MM.1S (cell line): ENCODE measurements at regions not wholly inside any gene's neighbourhood (a gene's known extent, or its start where the extent isn't known, plus 50 kb on each side); places are given as distances from the start of the nearest gene placed in this dataset.

Experiments used
- DNase-seq: peaks from one replicate; pipeline ENCODE4 v3.0.0-alpha.2; 2015
- H2AFZ ChIP-seq: fragments of 300-600 bp; sonication (generic); 2 replicates; pipeline ENCODE4 v1.6.0; 2016; ENCODE audit warnings: antibody characterized with exemption, low read length
- H3F3A ChIP-seq: fragments of 300-600 bp; sonication (generic); 2 replicates; pipeline ENCODE4 v1.6.1; 2016; ENCODE audit warnings: mild to moderate bottlenecking, antibody characterized with exemption, low read length, moderate library complexity, mixed read lengths; ENCODE audit not compliant: insufficient read depth
- H3K27ac ChIP-seq: fragments of 300-600 bp; sonication (generic); 2 replicates; pipeline ENCODE4 v1.5.1; 2016; ENCODE audit warnings: mild to moderate bottlenecking, low read length
- H3K27me3 ChIP-seq: fragments of 300-600 bp; sonication (generic); replicated peaks from 2 replicates; pipeline ENCODE4 v1.6.0; 2016; ENCODE audit warnings: low read length; ENCODE audit not compliant: insufficient read depth
- H3K36me3 ChIP-seq: fragments of 300-600 bp; sonication (generic); replicated peaks from 2 replicates; pipeline ENCODE4 v1.6.1; 2016; ENCODE audit warnings: mild to moderate bottlenecking, low read length, mixed read lengths; ENCODE audit not compliant: insufficient read depth
- H3K4me1 ChIP-seq: fragments of 300-600 bp; sonication (generic); 2 replicates; pipeline ENCODE4 v1.6.1; 2016; ENCODE audit warnings: low read length, mixed read lengths
- H3K4me2 ChIP-seq: fragments of 300-600 bp; sonication (generic); 2 replicates; pipeline ENCODE4 v1.6.0; 2016; ENCODE audit warnings: low read depth, low read length
- H3K4me3 ChIP-seq: fragments of 300-600 bp; sonication (generic); 2 replicates; pipeline ENCODE4 v1.5.1; 2016; ENCODE audit warnings: low read length, mixed read lengths
- H3K79me2 ChIP-seq: fragments of 300-600 bp; sonication (generic); 2 replicates; pipeline ENCODE4 v1.6.1; 2016; ENCODE audit warnings: mixed run types, low read length, mixed read lengths
- H3K9ac ChIP-seq: fragments of 300-600 bp; sonication (generic); 2 replicates; pipeline ENCODE4 v1.6.1; 2016; ENCODE audit warnings: low read length, mixed read lengths
- H3K9me2 ChIP-seq: fragments of 300-600 bp; sonication (generic); replicated peaks from 2 replicates; pipeline ENCODE4 v1.6.1; 2016; ENCODE audit warnings: mild to moderate bottlenecking, low read length, mixed read lengths; ENCODE audit not compliant: insufficient read depth
- H3K9me3 ChIP-seq: fragments of 300-600 bp; sonication (generic); replicated peaks from 2 replicates; pipeline ENCODE4 v1.6.1; 2016; ENCODE audit warnings: mild to moderate bottlenecking, low read length, mixed read lengths; ENCODE audit not compliant: insufficient read depth
- H4K20me1 ChIP-seq: fragments of 300-600 bp; sonication (generic); 2 replicates; pipeline ENCODE4 v1.6.1; 2016; ENCODE audit warnings: mild to moderate bottlenecking, low read length, moderate library complexity, mixed read lengths; ENCODE audit not compliant: insufficient read depth
- CTCF ChIP-seq: fragments of 300-600 bp; sonication (generic); IDR thresholded peaks from 2 replicates; pipeline ENCODE4 v1.5.1; 2016; ENCODE audit warnings: antibody characterized with exemption, low read length, mixed read lengths
- EZH2 ChIP-seq: fragments of 300-600 bp; sonication (generic); optimal IDR thresholded peaks from 2 replicates; pipeline ENCODE3; 2017; ENCODE audit warnings: low read depth, mild to moderate bottlenecking, antibody characterized with exemption, low read length, mixed read lengths
- EZH2phosphoT487 ChIP-seq: fragments of 300-600 bp; sonication (generic); IDR thresholded peaks from 2 replicates; pipeline ENCODE4 v1.6.1; 2018; ENCODE audit warnings: antibody characterized with exemption, low read length

GRCh38 chr11:119901657-119902577 is 172.9 kb upstream of the NECTIN1 start:
- Histone ChIP-seq H3K9me2 (no peaks in the 10 kb centered on the region), H3K27ac (no peak overlapping the region), H3K9me3 (no peaks in the 10 kb centered on the region), H3F3A (no peaks in the 10 kb centered on the region), H3K27me3 (peaks cover 6% of the 10 kb centered on the region; the same call in 1 of the 2 replicates), H3K79me2 (no peaks in the 10 kb centered on the region), H2AFZ (no peak overlapping the region), H3K36me3 (no peaks in the 10 kb centered on the region), H3K4me2 (no peak overlapping the region), H4K20me1 (no peaks in the 10 kb centered on the region), H3K4me1 (peaks cover 3% of the 10 kb centered on the region; the same call in 1 of the 2 replicates), H3K4me3 (no peak overlapping the region), H3K9ac (no peak overlapping the region)
- DNase-seq = no peak
- TF ChIP-seq EZH2phosphoT487 (no peak), EZH2 (no peak), CTCF (no peak)

- H3K27ac ChIP-seq = no peak overlapping the region
Observed at GRCh38 chr11:119899997-119900396, 171.0 kb upstream of the NECTIN1 start.

GRCh38 chr11:119897576-119897975 is 168.6 kb upstream of the NECTIN1 start:
- H3K9ac ChIP-seq = no peak overlapping the region
- no peak overlapping the region for H3K27ac ChIP-seq
- H3K27me3 ChIP-seq = no peaks in the 10 kb centered on the region
- no peaks in the 10 kb centered on the region for H3K36me3 ChIP-seq
- no peaks in the 10 kb centered on the region for H3K79me2 ChIP-seq
- no peak for DNase-seq
- H2AFZ ChIP-seq = no peak overlapping the region
- no peak overlapping the region for H3K4me2 ChIP-seq
- no peaks in the 10 kb centered on the region for H4K20me1 ChIP-seq
- H3K9me2 ChIP-seq = no peaks in the 10 kb centered on the region
- H3K9me3 ChIP-seq = no peaks in the 10 kb centered on the region
- H3K4me1 ChIP-seq = peaks cover 23% of the 10 kb centered on the region
- 0 out of 2 replicates have a peak, but pooled peaks cover 8% of the 10 kb centered on the region for H3F3A ChIP-seq
- H3K4me3 ChIP-seq = no peak overlapping the region
- TF ChIP-seq CTCF = no peak
- no peak for TF ChIP-seq EZH2
- TF ChIP-seq EZH2phosphoT487 = no peak

More at GRCh38 chr11:119899997-119900396, 171.0 kb upstream of the NECTIN1 start:
- H3K9ac ChIP-seq = no peak overlapping the region
- no peaks in the 10 kb centered on the region for H3K36me3 ChIP-seq
- no peaks in the 10 kb centered on the region for H3K27me3 ChIP-seq
- no peaks in the 10 kb centered on the region for H3K9me2 ChIP-seq
- H2AFZ ChIP-seq = no peak overlapping the region
- no peak overlapping the region for H3K4me3 ChIP-seq
- H3K4me2 ChIP-seq = no peak overlapping the region
- H3K9me3 ChIP-seq = no peaks in the 10 kb centered on the region
- DNase-seq = no peak
- no peak for TF ChIP-seq EZH2phosphoT487
- H4K20me1 ChIP-seq = no peaks in the 10 kb centered on the region
- peaks cover 22% of the 10 kb centered on the region for H3K4me1 ChIP-seq
- no peaks in the 10 kb centered on the region for H3K79me2 ChIP-seq
- 0 out of 2 replicates have a peak, but pooled peaks cover 8% of the 10 kb centered on the region for H3F3A ChIP-seq
